ENCODE measurements at regions not wholly inside any gene's neighbourhood (a gene's known extent, or its start where the extent isn't known, plus 50 kb on each side); places are given as distances from the start of the nearest gene placed in this dataset.

DNA sequence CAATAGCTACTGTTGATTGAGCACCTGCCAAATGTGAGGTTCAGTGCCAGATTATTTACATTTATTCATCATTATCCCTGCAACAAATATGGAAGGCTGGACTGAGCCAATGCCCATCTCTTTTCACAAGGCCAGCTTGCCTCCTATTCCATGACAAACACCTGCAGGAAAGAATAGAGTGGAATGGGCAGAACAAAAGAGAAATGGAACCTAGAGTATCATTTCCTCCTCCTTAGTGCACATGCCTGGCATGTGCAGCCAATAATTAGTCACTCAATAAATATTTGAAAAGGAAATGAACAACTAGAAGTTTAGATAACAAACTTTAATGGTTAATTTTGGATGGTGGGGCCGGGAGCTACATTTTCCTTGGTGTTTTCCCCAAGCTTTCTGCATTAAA is 61.4 kb upstream of the MYRIP start:
- Histone ChIP-seq H3K9me3 (replicated peaks; ENCODE audit: control insufficient read depth, insufficient read depth, low read depth, low read length) (no peaks in the 10 kb centered on the region), H3K4me1 (replicated peaks in 1 of 2; ENCODE audit: control insufficient read depth in 2 of 2, insufficient read depth in 2 of 2, low read length in 2 of 2) (no peaks in the 10 kb centered on the region; a peak in 2 of 5 replicates), H3K4me3 (no peak overlapping the region), H3K9ac (ENCODE audit: insufficient read depth in 1 of 2, low read depth in 2 of 2, low read length in 2 of 2) (no peak overlapping the region), H4K20me1 (replicated peaks; ENCODE audit: control insufficient read depth, insufficient read depth, low read length) (no peaks in the 10 kb centered on the region), H3K79me2 (ENCODE audit: control insufficient read depth, insufficient read depth, low read length) (no peaks in the 10 kb centered on the region), H3K27ac (ENCODE audit: extremely low read depth, low read depth, low read length) (no peak overlapping the region), H3K4me2 (ENCODE audit: insufficient read depth, low read length) (no peak overlapping the region), H3K9me1 (ENCODE audit: control insufficient read depth, insufficient read depth, low read length) (no peaks in the 10 kb centered on the region), H2AFZ (ENCODE audit: low read depth, low read length) (no peak overlapping the region), H3K36me3 (ENCODE audit: control insufficient read depth, insufficient read depth, low read length) (no peaks in the 10 kb centered on the region), H3K27me3 (ENCODE audit: control insufficient read depth in 2 of 2, insufficient read depth in 2 of 2, low read length in 2 of 2) (no peaks in the 10 kb centered on the region)
- intact Hi-C loops (cut with micrococcal nuclease) (no loop called here), in situ Hi-C loops (cut with MboI) (no loop called here)
- 0% methylated on average over 1 of the region's 1 CpG for WGBS (ENCODE audit: insufficient coverage, low coverage, missing lambda C conversion rate)
- no peak for DNase-seq (ENCODE audit: extremely low read depth in 1 of 4, low spot score in 3 of 4)
- CTCF ChIA-PET (ENCODE audit: low intra/inter-chr PET ratio), result no interaction called here
- no peak for FAIRE-seq
- no TSS peak for BruUV-seq (replicated peaks)
- no peak for ATAC-seq
- POLR2A ChIA-PET, result no interaction called here
- TF ChIP-seq RB1 (IDR thresholded peaks at IDR 0.05; ENCODE audit: low read depth) (no peak), HLTF (IDR thresholded peaks at IDR 0.05) (no peak), MYBL2 (IDR thresholded peaks at IDR 0.05; ENCODE audit: low read depth) (no peak), MYBL2 (CRISPR knock-in tag; IDR thresholded peaks at IDR 0.05; ENCODE audit: borderline replicate concordance) (no peak), ZBTB9 (CRISPR knock-in tag; IDR thresholded peaks at IDR 0.05) (no peak), ZC3H8 (IDR thresholded peaks at IDR 0.05) (no peak), ZNF77 (CRISPR knock-in tag; IDR thresholded peaks at IDR 0.05) (no peak), ZNF830 (CRISPR knock-in tag; IDR thresholded peaks at IDR 0.05) (no peak), FOXK1 (CRISPR knock-in tag; IDR thresholded peaks at IDR 0.05; ENCODE audit: borderline replicate concordance) (no peak), STAT6 (CRISPR knock-in tag; IDR thresholded peaks at IDR 0.05) (no peak), CC2D1A (IDR thresholded peaks at IDR 0.05) (no peak)
- TF ChIP-seq, protein P1, sequence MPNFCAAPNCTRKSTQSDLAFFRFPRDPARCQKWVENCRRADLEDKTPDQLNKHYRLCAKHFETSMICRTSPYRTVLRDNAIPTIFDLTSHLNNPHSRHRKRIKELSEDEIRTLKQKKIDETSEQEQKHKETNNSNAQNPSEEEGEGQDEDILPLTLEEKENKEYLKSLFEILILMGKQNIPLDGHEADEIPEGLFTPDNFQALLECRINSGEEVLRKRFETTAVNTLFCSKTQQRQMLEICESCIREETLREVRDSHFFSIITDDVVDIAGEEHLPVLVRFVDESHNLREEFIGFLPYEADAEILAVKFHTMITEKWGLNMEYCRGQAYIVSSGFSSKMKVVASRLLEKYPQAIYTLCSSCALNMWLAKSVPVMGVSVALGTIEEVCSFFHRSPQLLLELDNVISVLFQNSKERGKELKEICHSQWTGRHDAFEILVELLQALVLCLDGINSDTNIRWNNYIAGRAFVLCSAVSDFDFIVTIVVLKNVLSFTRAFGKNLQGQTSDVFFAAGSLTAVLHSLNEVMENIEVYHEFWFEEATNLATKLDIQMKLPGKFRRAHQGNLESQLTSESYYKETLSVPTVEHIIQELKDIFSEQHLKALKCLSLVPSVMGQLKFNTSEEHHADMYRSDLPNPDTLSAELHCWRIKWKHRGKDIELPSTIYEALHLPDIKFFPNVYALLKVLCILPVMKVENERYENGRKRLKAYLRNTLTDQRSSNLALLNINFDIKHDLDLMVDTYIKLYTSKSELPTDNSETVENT (CRISPR knock-in tag; IDR thresholded peaks at IDR 0.05), result no peak

All from K562 (cell line).